DND-41 (cell line): ENCODE measurements at regions not wholly inside any gene's neighbourhood (a gene's known extent, or its start where the extent isn't known, plus 50 kb on each side); places are given as distances from the start of the nearest gene placed in this dataset.

Source experiments
- EZH2 ChIP-seq: IDR thresholded peaks from 3 replicates; pipeline ENCODE4 v1.6.1; 2012; ENCODE audit warnings: borderline replicate concordance, low read depth, mild to moderate bottlenecking, moderate library complexity, low read length, inconsistent platforms; ENCODE audit not compliant: severe bottlenecking
- TF ChIP-seq, protein P1 (sequence below): IDR thresholded peaks from 2 replicates; pipeline ENCODE4 v1.5.1; 2012; ENCODE audit warnings: borderline replicate concordance, low read length, moderate library complexity, mild to moderate bottlenecking; ENCODE audit not compliant: poor library complexity, severe bottlenecking; ENCODE audit errors: extremely low read depth

DNA sequence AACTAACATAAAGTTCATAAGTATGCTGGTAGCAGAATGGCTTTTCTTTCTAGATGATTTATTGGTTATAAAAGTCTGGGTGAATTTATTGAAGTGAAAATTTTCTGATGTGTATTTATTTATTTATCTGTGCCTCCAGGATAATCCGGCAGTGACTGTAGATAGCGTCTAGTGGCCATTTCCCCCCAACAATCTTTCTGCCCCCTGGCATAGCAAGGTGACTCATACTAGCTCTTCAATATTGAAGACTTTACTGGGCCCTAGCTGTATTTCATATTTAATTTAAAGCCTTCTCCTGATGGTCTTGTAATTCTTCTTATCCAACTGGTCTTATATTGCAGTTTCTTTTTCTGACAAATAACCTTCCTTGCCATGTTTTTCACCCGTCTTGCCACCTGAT lies 154.1 kb upstream of the SGK1 start:
- TF ChIP-seq EZH2 = no peak
- TF ChIP-seq, protein P1, sequence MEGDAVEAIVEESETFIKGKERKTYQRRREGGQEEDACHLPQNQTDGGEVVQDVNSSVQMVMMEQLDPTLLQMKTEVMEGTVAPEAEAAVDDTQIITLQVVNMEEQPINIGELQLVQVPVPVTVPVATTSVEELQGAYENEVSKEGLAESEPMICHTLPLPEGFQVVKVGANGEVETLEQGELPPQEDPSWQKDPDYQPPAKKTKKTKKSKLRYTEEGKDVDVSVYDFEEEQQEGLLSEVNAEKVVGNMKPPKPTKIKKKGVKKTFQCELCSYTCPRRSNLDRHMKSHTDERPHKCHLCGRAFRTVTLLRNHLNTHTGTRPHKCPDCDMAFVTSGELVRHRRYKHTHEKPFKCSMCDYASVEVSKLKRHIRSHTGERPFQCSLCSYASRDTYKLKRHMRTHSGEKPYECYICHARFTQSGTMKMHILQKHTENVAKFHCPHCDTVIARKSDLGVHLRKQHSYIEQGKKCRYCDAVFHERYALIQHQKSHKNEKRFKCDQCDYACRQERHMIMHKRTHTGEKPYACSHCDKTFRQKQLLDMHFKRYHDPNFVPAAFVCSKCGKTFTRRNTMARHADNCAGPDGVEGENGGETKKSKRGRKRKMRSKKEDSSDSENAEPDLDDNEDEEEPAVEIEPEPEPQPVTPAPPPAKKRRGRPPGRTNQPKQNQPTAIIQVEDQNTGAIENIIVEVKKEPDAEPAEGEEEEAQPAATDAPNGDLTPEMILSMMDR = no peak
